SK-N-SH (cell line): ENCODE measurements at regions not wholly inside any gene's neighbourhood (a gene's known extent, or its start where the extent isn't known, plus 50 kb on each side); places are given as distances from the start of the nearest gene placed in this dataset.
A peak's percentile ranks its signal among the peaks of the same experiment; 100 is the strongest.

Source experiments
- CTCF ChIA-PET: fragments of 300-600, 350-600 bp; formaldehyde crosslinking; extraction: SDS; loops from one replicate; lab custom pipeline; 2021; lab: Yijun Ruan, JAX
- POLR2A ChIA-PET: fragments of 350-600 bp; sonication (Branson Sonifier 250); formaldehyde crosslinking; extraction: SDS; loops from one replicate; lab custom pipeline; 2020; ENCODE audit warnings: antibody characterized with exemption, inconsistent platforms; lab: Yijun Ruan, JAX
- DNase-seq: peaks from one replicate; pipeline ENCODE4 v3.0.0; 2012
- H2AFZ ChIP-seq: fragments of 200-600 bp; sonication (generic); 2 replicates; pipeline ENCODE4 v1.8.1; 2016; ENCODE audit warnings: antibody characterized with exemption, mild to moderate bottlenecking, low read depth
- H3F3A ChIP-seq: fragments of 200-600 bp; sonication (generic); replicated peaks from 2 replicates; pipeline ENCODE3; 2016; ENCODE audit warnings: antibody characterized with exemption, mild to moderate bottlenecking; ENCODE audit not compliant: insufficient read depth
- H3K27ac ChIP-seq, 2 experiments: fragments of 200-500 bp in 1 of 2; fragments of 200-600 bp in 1 of 2; sonication (Bioruptor generic) in 1 of 2; sonication (generic), shearing (Covaris generic) in 1 of 2; 2 replicates each; pipeline versions ENCODE4 v1.5.1 to v1.6.1; 2014 to 2016; ENCODE audit warnings: low read depth in 2 of 2, inconsistent platforms in 1 of 2, low read length in 1 of 2, mild to moderate bottlenecking in 1 of 2, mixed read lengths in 1 of 2
- H3K27me3 ChIP-seq: fragments of 200-600 bp; sonication (generic), shearing (Covaris generic); 2 replicates; pipeline ENCODE4 v1.6.1; 2016; ENCODE audit warnings: mixed run types; ENCODE audit not compliant: insufficient read depth
- H3K36me3 ChIP-seq, 2 experiments: fragments of 200-500 bp in 1 of 2; fragments of 200-600 bp in 1 of 2; sonication (Bioruptor generic) in 1 of 2; sonication (generic) in 1 of 2; replicated peaks in 1 of 2; 2 replicates each; pipeline versions ENCODE3 to v1.5.1; 2014 to 2016; ENCODE audit warnings: low read length in 1 of 2, mild to moderate bottlenecking in 1 of 2; ENCODE audit not compliant: insufficient read depth in 2 of 2, control insufficient read depth in 1 of 2
- H3K4me1 ChIP-seq, 2 experiments: fragments of 200-500 bp in 1 of 2; fragments of 200-600 bp in 1 of 2; sonication (Bioruptor generic) in 1 of 2; sonication (generic), shearing (Covaris generic) in 1 of 2; 2 replicates each; pipeline versions ENCODE4 v1.5.1 to v1.6.1; 2014 to 2016; ENCODE audit warnings: low read depth in 1 of 2, low read length in 1 of 2, mixed run types in 1 of 2; ENCODE audit not compliant: insufficient read depth in 2 of 2, control insufficient read depth in 1 of 2
- H3K4me2 ChIP-seq: fragments of 200-600 bp; sonication (generic), shearing (Covaris generic); 2 replicates; pipeline ENCODE4 v1.6.1; 2017; ENCODE audit warnings: mixed run types
- H3K4me3 ChIP-seq, 2 experiments: fragments of 200-500 bp in 1 of 2; fragments of 200-600 bp in 1 of 2; sonication (Bioruptor generic) in 1 of 2; sonication (generic), shearing (Covaris generic) in 1 of 2; 2 replicates each; pipeline versions ENCODE4 v1.5.1 to v1.8.1; 2014 to 2016; ENCODE audit warnings: low read depth in 2 of 2, inconsistent platforms in 1 of 2, low read length in 1 of 2, mild to moderate bottlenecking in 1 of 2, mixed read lengths in 1 of 2, moderate library complexity in 1 of 2
- H3K79me2 ChIP-seq: fragments of 200-600 bp; sonication (generic); 2 replicates; pipeline ENCODE4 v1.8.1; 2017; ENCODE audit warnings: mild to moderate bottlenecking; ENCODE audit not compliant: insufficient read depth
- H3K9ac ChIP-seq: fragments of 200-600 bp; sonication (generic); 2 replicates; pipeline ENCODE4 v1.6.1; 2017; ENCODE audit warnings: mixed run types
- H3K9me2 ChIP-seq: fragments of 200-600 bp; sonication (generic); 2 replicates; pipeline ENCODE4 v1.6.1; 2017; ENCODE audit warnings: mixed run types
- H3K9me3 ChIP-seq: fragments of 200-600 bp; sonication (generic); 2 replicates; pipeline ENCODE4 v1.6.1; 2017; ENCODE audit warnings: mixed run types, mild to moderate bottlenecking, moderate library complexity
- H4K20me1 ChIP-seq: fragments of 200-600 bp; sonication (generic); 2 replicates; pipeline ENCODE4 v1.6.1; 2017; ENCODE audit warnings: mild to moderate bottlenecking, mixed run types; ENCODE audit not compliant: insufficient read depth
- CHD2 ChIP-seq: fragments of 150-350 bp; IDR thresholded peaks from 2 replicates; pipeline ENCODE4 v1.6.1; 2018; ENCODE audit warnings: low read length; ENCODE audit not compliant: partially characterized antibody
- EP300 ChIP-seq, 2 experiments: IDR thresholded peaks; 2 replicates each; pipeline versions ENCODE4 v1.4.0 to v1.6.1; 2012; ENCODE audit warnings: borderline replicate concordance in 1 of 2, low read depth in 1 of 2, low read length in 1 of 2
- EZH2phosphoT487 ChIP-seq: fragments of 200-600 bp; sonication (generic); IDR thresholded peaks from 2 replicates; pipeline ENCODE4 v1.6.1; 2017; ENCODE audit warnings: low read depth, mixed run types, mild to moderate bottlenecking, antibody characterized with exemption, moderate library complexity, borderline replicate concordance
- FOSL2 ChIP-seq: IDR thresholded peaks from 2 replicates; pipeline ENCODE4 v1.4.0; 2012; ENCODE audit warnings: low read depth, mild to moderate bottlenecking, moderate library complexity, borderline replicate concordance
- FOXM1 ChIP-seq: IDR thresholded peaks from 2 replicates; pipeline ENCODE4 v1.4.0; 2012; ENCODE audit warnings: low read depth, mild to moderate bottlenecking
- GATA2 ChIP-seq: sonication (generic); formaldehyde crosslinking; IDR thresholded peaks from 2 replicates; pipeline ENCODE4 v1.5.0; 2020; ENCODE audit warnings: mild to moderate bottlenecking, missing genetic modification reagents
- IRF3 ChIP-seq: fragments of 150-350 bp; IDR thresholded peaks from 2 replicates; pipeline ENCODE4 v1.6.1; 2016; ENCODE audit warnings: mild to moderate bottlenecking, low read depth, low read length
- JUND ChIP-seq: IDR thresholded peaks from 2 replicates; pipeline ENCODE4 v1.4.0; 2012
- NFIC ChIP-seq: IDR thresholded peaks from 2 replicates; pipeline ENCODE4 v1.4.0; 2012; ENCODE audit warnings: borderline replicate concordance
- PBX3 ChIP-seq: IDR thresholded peaks from 2 replicates; pipeline ENCODE4; 2012
- REST ChIP-seq: IDR thresholded peaks from 2 replicates; pipeline ENCODE4 v1.6.1; 2012; ENCODE audit warnings: mild to moderate bottlenecking, low read depth, low read length, moderate library complexity
- RFX5 ChIP-seq: IDR thresholded peaks from 2 replicates; pipeline ENCODE4 v1.6.1; 2012; ENCODE audit warnings: mild to moderate bottlenecking, improper control_type of control experiment, low read length
- RXRA ChIP-seq: IDR thresholded peaks from 2 replicates; pipeline ENCODE4 v1.4.0; 2012; ENCODE audit warnings: low read depth, mild to moderate bottlenecking, borderline replicate concordance
- TCF12 ChIP-seq: IDR thresholded peaks from 2 replicates; pipeline ENCODE4 v1.4.0; 2012
- USF2 ChIP-seq: fragments of 150-350 bp; IDR thresholded peaks from 2 replicates; pipeline ENCODE4 v1.6.1; 2017; ENCODE audit warnings: antibody characterized with exemption, low read length, low read depth, borderline replicate concordance
- ZBTB33 ChIP-seq: IDR thresholded peaks from 2 replicates; pipeline ENCODE4 v1.4.0; 2012; ENCODE audit warnings: low read depth, borderline replicate concordance
- WGBS: methylation state at CpG from one replicate; pipeline ENCODE4 v1.1.6; 2017; ENCODE audit warnings: low lambda C conversion rate; 5-methylcytosine and 5-hydroxymethylcytosine counted together

GRCh38 chr1:29574871-29575270, 338.5 kb downstream of the PTPRU start (continued):
- TF ChIP-seq USF2 (no peak), EZH2phosphoT487 (no peak), REST (no peak), CHD2 (no peak), TCF12 (no peak), RFX5 (no peak), GATA2 (no peak), FOSL2 (no peak)

GRCh38 chr1:29569971-29570634, 333.8 kb downstream of the PTPRU start:
- no peaks in the 10 kb centered on the region for H4K20me1 ChIP-seq
- no peak for DNase-seq
- H3K9me2 ChIP-seq, result no peaks in the 10 kb centered on the region
- no peaks in the 10 kb centered on the region for H3K27me3 ChIP-seq
- peaks cover 0 to 6% of the 10 kb centered on the region in 2 experiments; a peak in 1 of 4 replicates for H3K4me1 ChIP-seq
- no peak overlapping the region for H3K9ac ChIP-seq
- H3K9me3 ChIP-seq, result no peaks in the 10 kb centered on the region
- no peak overlapping the region for H3K4me3 ChIP-seq
- no peaks in the 10 kb centered on the region for H3F3A ChIP-seq
- no peak overlapping the region for H3K4me2 ChIP-seq
- WGBS, result 25% methylated on average over 4 of the region's 5 CpGs
- CTCF ChIA-PET, result no interaction called here
- no peak overlapping the region for H2AFZ ChIP-seq
- H3K79me2 ChIP-seq, result no peaks in the 10 kb centered on the region
- peak; percentile 8; the same call in 1 of the 2 replicates for TF ChIP-seq RXRA
- TF ChIP-seq NFIC, result peak; percentile 48; the same call in 1 of the 2 replicates
- TF ChIP-seq FOSL2, result peak; percentile 66
- peak; percentile 68 for TF ChIP-seq JUND
- no peak for TF ChIP-seq IRF3
- TF ChIP-seq PBX3, result peak; percentile 86
- TF ChIP-seq EP300 (IDR thresholded peaks at IDR 0.05; ENCODE audit: borderline replicate concordance in 1 of 2, low read depth in 1 of 2, low read length in 1 of 2), result no peak
- TF ChIP-seq FOXM1, result no peak
- TF ChIP-seq ZBTB33, result 0 out of 2 replicates have a peak, but pooled peaks have one; percentile 44
- TF ChIP-seq TCF12, result peak; percentile 73
- H3K27ac ChIP-seq, result no peak overlapping the region
- POLR2A ChIA-PET, result no interaction called here
- H3K36me3 ChIP-seq, result no peaks in the 10 kb centered on the region
